ENCODE measurements at regions not wholly inside any gene's neighbourhood (a gene's known extent, or its start where the extent isn't known, plus 50 kb on each side); places are given as distances from the start of the nearest gene placed in this dataset.

DNA sequence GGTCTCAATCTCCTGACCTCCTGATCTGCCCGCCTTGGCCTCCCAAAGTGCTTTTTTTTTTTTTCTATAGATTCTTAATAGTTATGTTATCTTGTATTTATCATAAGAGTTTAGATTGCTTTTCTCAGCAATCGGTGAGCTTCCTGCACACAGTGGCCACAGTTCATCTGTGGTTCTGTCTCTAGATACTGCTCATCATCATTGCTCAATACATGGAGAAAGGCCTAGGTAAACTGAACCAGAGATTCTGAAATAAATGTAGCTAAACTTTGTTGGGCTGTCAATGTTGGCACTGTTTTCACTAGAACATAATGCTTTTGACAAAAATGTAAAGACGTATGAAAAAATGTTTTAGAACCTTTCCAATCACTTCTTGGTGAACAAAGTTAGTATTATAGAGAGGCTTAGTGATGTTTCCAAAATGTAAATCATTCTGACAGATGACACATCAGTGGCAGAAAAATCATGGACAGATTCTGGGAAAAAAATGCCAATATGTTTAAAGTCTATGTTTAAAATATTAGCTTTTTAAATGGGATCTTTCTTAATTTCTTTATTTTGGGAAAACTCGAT is 50.0 kb upstream of the LIMCH1 start:
- TF ChIP-seq, protein P1, sequence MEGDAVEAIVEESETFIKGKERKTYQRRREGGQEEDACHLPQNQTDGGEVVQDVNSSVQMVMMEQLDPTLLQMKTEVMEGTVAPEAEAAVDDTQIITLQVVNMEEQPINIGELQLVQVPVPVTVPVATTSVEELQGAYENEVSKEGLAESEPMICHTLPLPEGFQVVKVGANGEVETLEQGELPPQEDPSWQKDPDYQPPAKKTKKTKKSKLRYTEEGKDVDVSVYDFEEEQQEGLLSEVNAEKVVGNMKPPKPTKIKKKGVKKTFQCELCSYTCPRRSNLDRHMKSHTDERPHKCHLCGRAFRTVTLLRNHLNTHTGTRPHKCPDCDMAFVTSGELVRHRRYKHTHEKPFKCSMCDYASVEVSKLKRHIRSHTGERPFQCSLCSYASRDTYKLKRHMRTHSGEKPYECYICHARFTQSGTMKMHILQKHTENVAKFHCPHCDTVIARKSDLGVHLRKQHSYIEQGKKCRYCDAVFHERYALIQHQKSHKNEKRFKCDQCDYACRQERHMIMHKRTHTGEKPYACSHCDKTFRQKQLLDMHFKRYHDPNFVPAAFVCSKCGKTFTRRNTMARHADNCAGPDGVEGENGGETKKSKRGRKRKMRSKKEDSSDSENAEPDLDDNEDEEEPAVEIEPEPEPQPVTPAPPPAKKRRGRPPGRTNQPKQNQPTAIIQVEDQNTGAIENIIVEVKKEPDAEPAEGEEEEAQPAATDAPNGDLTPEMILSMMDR (conservative IDR thresholded peaks at IDR 0.05): no peak
- TF ChIP-seq ZFX (IDR thresholded peaks at IDR 0.05): no peak
- H3K27ac ChIP-seq: no peak overlapping the region

All from C4-2B (cell line).